ENCODE measurements at regions not wholly inside any gene's neighbourhood (a gene's known extent, or its start where the extent isn't known, plus 50 kb on each side); places are given as distances from the start of the nearest gene placed in this dataset.

- intact Hi-C loops (cut with DNase I) = no loop called here
- TF ChIP-seq POLR2AphosphoS5 (IDR thresholded peaks at IDR 0.05) (no peak), POLR2A (IDR thresholded peaks at IDR 0.05; ENCODE audit: low read depth) (no peak), CTCF (IDR thresholded peaks at IDR 0.05) (no peak), EP300 (IDR thresholded peaks at IDR 0.05) (no peak)
- Histone ChIP-seq H3K27ac (replicated peaks in 1 of 4) (no peak overlapping the region), H3K27me3 (no peaks in the 10 kb centered on the region), H3K36me3 (no peaks in the 10 kb centered on the region), H3K4me3 (no peak overlapping the region), H3K4me1 (no peaks in the 10 kb centered on the region), H3K9me3 (no peaks in the 10 kb centered on the region)
- 44% methylated on average over 1 of the region's 1 CpG for whole genome bisulfite sequencing
- DNase-seq (ENCODE audit: extremely low spot score) = no peak
These were observed 270.7 kb upstream of the ELAVL2 start for GRCh38 chr9:24096756-24097155.

GRCh38 chr9:24095246-24095645 lies 269.2 kb upstream of the ELAVL2 start:
- H3K36me3 ChIP-seq = no peaks in the 10 kb centered on the region
- H3K4me3 ChIP-seq = no peak overlapping the region
- DNase-seq (ENCODE audit: extremely low spot score) = no peak
- no peaks in the 10 kb centered on the region for H3K27me3 ChIP-seq
- H3K4me1 ChIP-seq = no peaks in the 10 kb centered on the region
- no peak for TF ChIP-seq EP300 (IDR thresholded peaks at IDR 0.05)
- TF ChIP-seq POLR2A (IDR thresholded peaks at IDR 0.05; ENCODE audit: low read depth) = no peak
- TF ChIP-seq CTCF (IDR thresholded peaks at IDR 0.05) = no peak
- TF ChIP-seq POLR2AphosphoS5 (IDR thresholded peaks at IDR 0.05) = no peak
- intact Hi-C loops (cut with DNase I) = no loop called here
- H3K27ac ChIP-seq (replicated peaks in 1 of 4) = no peak overlapping the region
- H3K9me3 ChIP-seq = no peaks in the 10 kb centered on the region
- 65% methylated on average over 2 of the region's 2 CpGs for WGBS

GRCh38 chr9:24090566-24090965 lies 264.5 kb upstream of the ELAVL2 start:
- WGBS = 94% methylated on average over 6 of the region's 6 CpGs
- Histone ChIP-seq H3K36me3 (no peaks in the 10 kb centered on the region), H3K4me3 (no peak overlapping the region), H3K27me3 (no peaks in the 10 kb centered on the region), H3K9me3 (no peaks in the 10 kb centered on the region), H3K27ac (replicated peaks in 1 of 4) (no peak overlapping the region), H3K4me1 (no peaks in the 10 kb centered on the region)
- intact Hi-C loops (cut with DNase I) = no loop called here
- TF ChIP-seq POLR2AphosphoS5 (IDR thresholded peaks at IDR 0.05) (no peak), EP300 (IDR thresholded peaks at IDR 0.05) (no peak)
- DNase-seq (ENCODE audit: extremely low spot score) = no peak

GRCh38 chr9:24073666-24074065 lies 247.6 kb upstream of the ELAVL2 start:
- H3K27ac ChIP-seq (replicated peaks in 1 of 4) = no peak overlapping the region
- no peaks in the 10 kb centered on the region for H3K4me1 ChIP-seq
- intact Hi-C loops (cut with DNase I) = no loop called here
- 75% methylated on average over 6 of the region's 6 CpGs for WGBS
- H3K27me3 ChIP-seq = no peaks in the 10 kb centered on the region
- no peaks in the 10 kb centered on the region for H3K36me3 ChIP-seq
- DNase-seq (ENCODE audit: extremely low spot score) = no peak
- no peak for TF ChIP-seq POLR2A (IDR thresholded peaks at IDR 0.05; ENCODE audit: low read depth)
- TF ChIP-seq POLR2AphosphoS5 (IDR thresholded peaks at IDR 0.05) = no peak
- no peak for TF ChIP-seq EP300 (IDR thresholded peaks at IDR 0.05)
- no peak for TF ChIP-seq CTCF (IDR thresholded peaks at IDR 0.05)
- H3K9me3 ChIP-seq = no peaks in the 10 kb centered on the region
- H3K4me3 ChIP-seq = no peak overlapping the region

GRCh38 chr9:24073007-24073592 lies 247.1 kb upstream of the ELAVL2 start:
- no peaks in the 10 kb centered on the region for H3K9me3 ChIP-seq
- 64% methylated on average over 5 of the region's 5 CpGs for WGBS
- no peak for TF ChIP-seq CTCF (IDR thresholded peaks at IDR 0.05)
- TF ChIP-seq EP300 (IDR thresholded peaks at IDR 0.05) = no peak
- TF ChIP-seq POLR2AphosphoS5 (IDR thresholded peaks at IDR 0.05) = no peak
- TF ChIP-seq POLR2A (IDR thresholded peaks at IDR 0.05; ENCODE audit: low read depth) = no peak
- H3K27ac ChIP-seq (replicated peaks in 1 of 4) = no peak overlapping the region
- no peaks in the 10 kb centered on the region for H3K27me3 ChIP-seq
- H3K4me3 ChIP-seq = no peak overlapping the region
- no peaks in the 10 kb centered on the region for H3K4me1 ChIP-seq
- DNase-seq (ENCODE audit: extremely low spot score) = no peak
- intact Hi-C loops (cut with DNase I) = no loop called here
- H3K36me3 ChIP-seq = no peaks in the 10 kb centered on the region
